ENCODE measurements at regions not wholly inside any gene's neighbourhood (a gene's known extent, or its start where the extent isn't known, plus 50 kb on each side); places are given as distances from the start of the nearest gene placed in this dataset.
"Not testable (repeated sequence)": the region's sequence is repeated elsewhere in the genome, so short reads cannot be mapped to it uniquely, and the experiment has no call there.

DNA sequence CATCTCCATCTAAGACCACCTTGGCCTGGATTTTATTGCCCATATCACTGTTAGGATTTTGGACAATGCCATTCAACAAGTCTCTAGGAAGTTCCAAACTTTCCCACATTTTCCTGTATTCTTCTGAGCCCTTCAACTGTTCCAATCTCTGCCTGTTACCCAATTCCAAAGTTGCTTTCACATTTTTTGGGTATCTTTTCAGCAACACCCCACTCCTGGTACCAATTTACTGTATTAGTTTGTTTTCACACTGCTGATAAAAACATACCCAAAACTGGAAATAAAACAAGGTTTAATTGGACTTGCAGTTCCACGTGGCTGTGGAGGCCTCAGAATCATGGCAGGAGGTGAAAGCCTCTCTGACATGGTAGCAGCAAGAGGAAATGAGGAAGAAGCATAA is 388.4 kb upstream of the ANO5 start:
- in situ Hi-C loops (cut with HindIII; ENCODE audit: low pct_unique_long_range_greater_than_20kb, low sequenced_read_pairs); DNase-seq (ENCODE audit: low read depth, low spot score): not testable (repeated sequence)

- no peak for DNase-seq (ENCODE audit: low read depth, low spot score)
- in situ Hi-C loops (cut with HindIII; ENCODE audit: low pct_unique_long_range_greater_than_20kb, low sequenced_read_pairs): no loop called here
Measured at GRCh38 chr11:21806508-21806907, 386.4 kb upstream of the ANO5 start.

GRCh38 chr11:21806947-21807346 is 385.9 kb upstream of the ANO5 start:
- no peak for DNase-seq (ENCODE audit: low read depth, low spot score)
- in situ Hi-C loops (cut with HindIII; ENCODE audit: low pct_unique_long_range_greater_than_20kb, low sequenced_read_pairs): no loop called here

- no peak for DNase-seq (ENCODE audit: low read depth, low spot score)
- in situ Hi-C loops (cut with HindIII; ENCODE audit: low pct_unique_long_range_greater_than_20kb, low sequenced_read_pairs): no loop called here
Measured at GRCh38 chr11:21807350-21807749, 385.5 kb upstream of the ANO5 start.

- DNase-seq (ENCODE audit: low read depth, low spot score): no peak
- in situ Hi-C loops (cut with HindIII; ENCODE audit: low pct_unique_long_range_greater_than_20kb, low sequenced_read_pairs): no loop called here
Measured at GRCh38 chr11:21810650-21811049, 382.2 kb upstream of the ANO5 start.

DNA sequence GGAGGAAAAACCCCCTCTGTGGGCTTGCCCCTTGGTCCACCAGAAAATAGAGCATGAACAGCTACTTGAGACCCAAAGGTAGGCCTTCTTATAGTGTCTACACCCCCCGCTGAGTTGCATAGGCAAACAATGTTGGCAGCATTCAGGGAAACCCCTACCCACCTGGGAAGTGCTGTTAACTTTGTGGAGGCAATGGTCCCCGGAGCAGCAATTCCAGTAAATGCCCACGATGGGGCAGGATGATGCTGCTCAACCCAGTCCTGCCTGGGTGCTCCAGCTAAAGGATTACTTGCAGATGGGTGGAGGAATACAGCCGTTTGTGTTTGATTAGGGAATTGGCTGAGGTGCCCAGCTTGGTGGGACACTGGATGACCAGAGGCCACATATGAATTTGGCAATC is 381.3 kb upstream of the ANO5 start:
- in situ Hi-C loops (cut with HindIII; ENCODE audit: low pct_unique_long_range_greater_than_20kb, low sequenced_read_pairs): no loop called here
- DNase-seq (ENCODE audit: low read depth, low spot score): peak; percentile 57

GRCh38 chr11:21814169-21814568 is 378.7 kb upstream of the ANO5 start:
- in situ Hi-C loops (cut with HindIII; ENCODE audit: low pct_unique_long_range_greater_than_20kb, low sequenced_read_pairs): no loop called here
- no peak for DNase-seq (ENCODE audit: low read depth, low spot score)

DNA sequence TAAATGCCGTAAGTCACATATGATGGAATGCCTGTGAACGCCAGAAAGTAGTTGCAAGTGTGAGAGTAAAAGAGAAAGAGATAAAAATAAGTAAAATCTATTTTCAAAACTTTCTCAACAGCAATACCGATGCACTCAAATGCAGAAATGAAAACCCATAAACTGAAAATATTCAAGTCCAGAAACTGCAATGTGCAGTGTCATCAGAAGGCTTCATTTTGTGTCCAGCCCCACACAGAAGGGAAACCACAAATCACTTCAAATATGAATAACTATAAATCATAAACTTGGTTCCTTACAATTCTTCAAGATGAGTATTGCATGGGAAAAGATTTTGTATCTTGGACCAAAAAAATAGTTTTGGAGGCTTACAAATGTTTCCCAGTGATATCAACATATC is 375.2 kb upstream of the ANO5 start:
- in situ Hi-C loops (cut with HindIII; ENCODE audit: low pct_unique_long_range_greater_than_20kb, low sequenced_read_pairs): no loop called here
- DNase-seq (ENCODE audit: low read depth, low spot score): no peak

GRCh38 chr11:21820176-21820575 is 372.7 kb upstream of the ANO5 start:
- in situ Hi-C loops (cut with HindIII; ENCODE audit: low pct_unique_long_range_greater_than_20kb, low sequenced_read_pairs): no loop called here
- DNase-seq (ENCODE audit: low read depth, low spot score): no peak

DNA sequence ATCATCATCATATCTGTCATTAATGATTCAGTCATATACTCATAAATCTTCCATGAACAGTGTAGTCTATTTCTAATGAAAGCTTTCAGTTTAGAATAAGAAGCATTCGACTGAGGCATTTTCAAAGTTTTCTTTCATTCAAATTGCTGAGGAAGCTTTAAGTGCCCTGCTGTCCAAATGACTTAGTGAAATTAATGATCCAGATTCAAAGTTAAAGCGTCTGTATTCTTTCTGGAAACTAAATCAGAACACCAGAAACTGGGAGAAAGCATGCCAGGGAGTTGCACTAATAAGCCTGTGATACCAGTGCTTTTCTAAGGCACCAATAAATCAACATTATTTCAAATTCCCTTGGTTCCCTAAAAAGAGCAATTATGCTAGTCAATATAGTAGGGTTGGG is 367.8 kb upstream of the ANO5 start:
- in situ Hi-C loops (cut with HindIII; ENCODE audit: low pct_unique_long_range_greater_than_20kb, low sequenced_read_pairs): no loop called here
- no peak for DNase-seq (ENCODE audit: low read depth, low spot score)

- no peak for DNase-seq (ENCODE audit: low read depth, low spot score)
Measured at GRCh38 chr11:21838427-21838826, 354.5 kb upstream of the ANO5 start.

DNA sequence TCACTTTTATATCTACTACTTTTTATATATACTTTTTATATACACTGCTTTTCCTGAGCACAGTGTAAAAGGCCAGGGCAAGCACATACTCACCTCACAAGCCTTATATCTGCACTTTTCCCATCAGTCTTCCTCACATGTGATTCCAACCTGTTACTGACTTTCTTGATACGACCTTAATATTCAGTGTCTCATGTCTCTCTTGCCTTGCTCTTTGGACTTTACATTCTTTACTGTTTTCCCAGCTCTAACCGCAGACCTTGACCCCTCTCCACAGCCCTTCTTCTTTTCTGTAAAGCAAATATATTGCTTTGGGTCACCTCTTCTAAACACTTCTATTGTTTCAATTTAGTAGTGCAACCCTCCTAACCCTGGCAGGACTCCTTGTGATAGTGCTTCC is 353.1 kb upstream of the ANO5 start:
- in situ Hi-C loops (cut with HindIII; ENCODE audit: low pct_unique_long_range_greater_than_20kb, low sequenced_read_pairs): no loop called here
- DNase-seq (ENCODE audit: low read depth, low spot score): no peak

More at GRCh38 chr11:21838427-21838826, 354.5 kb upstream of the ANO5 start:
- in situ Hi-C loops (cut with HindIII; ENCODE audit: low pct_unique_long_range_greater_than_20kb, low sequenced_read_pairs): no loop called here

DNA sequence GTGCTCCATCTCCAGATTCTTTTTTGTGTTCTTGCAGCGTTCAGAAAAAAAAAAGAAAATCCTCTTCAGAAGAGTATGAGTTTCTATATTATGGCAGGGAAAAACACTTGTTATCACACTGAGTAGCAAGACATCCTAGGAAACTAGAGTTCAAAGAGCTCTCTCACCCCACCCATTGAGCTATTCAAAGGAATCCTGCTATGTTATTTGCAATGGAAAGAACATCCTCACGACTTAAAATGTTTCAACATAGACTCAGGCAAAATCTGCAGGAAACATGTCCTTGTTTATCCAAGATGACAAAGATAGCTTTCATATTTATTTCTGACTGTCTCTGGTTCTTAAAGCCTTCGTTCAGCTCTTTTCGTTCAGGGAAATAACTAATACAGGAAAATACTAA is 331.6 kb upstream of the ANO5 start:
- in situ Hi-C loops (cut with HindIII; ENCODE audit: low pct_unique_long_range_greater_than_20kb, low sequenced_read_pairs): no loop called here
- no peak for DNase-seq (ENCODE audit: low read depth, low spot score)

GRCh38 chr11:21865541-21865940 is 327.3 kb upstream of the ANO5 start:
- DNase-seq (ENCODE audit: low read depth, low spot score): no peak
- in situ Hi-C loops (cut with HindIII; ENCODE audit: low pct_unique_long_range_greater_than_20kb, low sequenced_read_pairs): no loop called here

- in situ Hi-C loops (cut with HindIII; ENCODE audit: low pct_unique_long_range_greater_than_20kb, low sequenced_read_pairs): no loop called here
- DNase-seq (ENCODE audit: low read depth, low spot score): no peak
Measured at GRCh38 chr11:21866781-21867180, 326.1 kb upstream of the ANO5 start.

DNA sequence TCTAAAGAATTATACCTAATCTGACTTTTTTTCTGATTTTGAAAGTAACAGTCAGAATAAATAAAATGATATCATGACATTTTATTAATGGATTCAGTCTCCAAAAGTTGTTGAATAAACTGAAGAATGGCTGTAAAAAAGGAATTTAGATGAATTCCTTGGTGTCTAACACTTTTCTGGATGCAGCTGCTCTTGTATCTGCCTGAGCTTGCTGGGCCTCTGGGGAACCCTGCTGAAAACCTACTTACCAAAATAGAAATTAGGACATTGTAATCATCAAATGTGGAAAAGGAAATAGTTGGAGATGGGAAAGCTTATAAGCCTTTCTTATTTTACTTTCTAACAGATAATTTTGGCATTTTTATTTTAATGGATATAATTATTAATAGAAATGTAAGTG is 315.7 kb upstream of the ANO5 start:
- in situ Hi-C loops (cut with HindIII; ENCODE audit: low pct_unique_long_range_greater_than_20kb, low sequenced_read_pairs): no loop called here

GRCh38 chr11:21883354-21883753 is 309.5 kb upstream of the ANO5 start:
- no peak for DNase-seq (ENCODE audit: low read depth, low spot score)

More for the DNA sequence above, 315.7 kb upstream of the ANO5 start:
- DNase-seq (ENCODE audit: low read depth, low spot score): no peak

DNA sequence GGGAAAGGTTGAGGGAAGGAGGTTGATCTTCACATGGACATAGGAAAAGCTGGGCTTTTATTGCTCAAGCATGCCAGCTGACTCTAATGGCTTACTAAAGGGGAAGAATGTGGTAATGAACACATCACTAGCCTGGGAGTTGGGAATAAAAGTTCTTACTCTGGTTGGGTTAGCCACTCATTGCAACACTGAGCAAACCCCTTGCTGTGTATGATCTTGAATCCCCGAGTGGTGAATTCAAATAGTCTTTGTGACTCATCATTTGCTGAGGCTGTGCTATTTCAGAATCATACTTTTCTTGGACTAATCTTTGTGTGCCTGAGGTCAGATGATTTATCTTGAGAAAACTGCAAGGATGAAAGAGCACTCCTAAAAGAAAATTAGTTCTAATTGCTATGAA is 304.1 kb upstream of the ANO5 start:
- in situ Hi-C loops (cut with HindIII; ENCODE audit: low pct_unique_long_range_greater_than_20kb, low sequenced_read_pairs): no loop called here
- DNase-seq (ENCODE audit: low read depth, low spot score): peak; percentile 45

More at GRCh38 chr11:21883354-21883753, 309.5 kb upstream of the ANO5 start:
- in situ Hi-C loops (cut with HindIII; ENCODE audit: low pct_unique_long_range_greater_than_20kb, low sequenced_read_pairs): no loop called here

GRCh38 chr11:21892736-21893564 is 299.9 kb upstream of the ANO5 start:
- in situ Hi-C loops (cut with HindIII; ENCODE audit: low pct_unique_long_range_greater_than_20kb, low sequenced_read_pairs): no loop called here
- no peak for DNase-seq (ENCODE audit: low read depth, low spot score)

DNA sequence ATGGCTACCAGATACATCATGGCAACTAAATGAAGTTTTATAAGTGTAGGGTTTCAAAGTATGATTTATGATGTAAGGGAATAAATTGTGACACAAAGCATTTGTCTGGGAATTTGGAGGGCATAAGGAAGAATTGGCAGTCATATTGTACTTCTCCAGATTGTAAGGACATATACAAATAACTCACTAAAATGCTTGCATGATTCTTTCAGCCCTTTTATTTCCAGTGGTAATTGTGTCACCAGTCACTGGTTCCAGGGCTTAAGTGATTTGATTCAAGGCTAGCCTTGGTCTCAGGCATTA is 299.4 kb upstream of the ANO5 start:
- in situ Hi-C loops (cut with HindIII; ENCODE audit: low pct_unique_long_range_greater_than_20kb, low sequenced_read_pairs): no loop called here

More for the DNA sequence above, 299.4 kb upstream of the ANO5 start:
- DNase-seq (ENCODE audit: low read depth, low spot score): no peak
